ENCODE measurements at regions not wholly inside any gene's neighbourhood (a gene's known extent, or its start where the extent isn't known, plus 50 kb on each side); places are given as distances from the start of the nearest gene placed in this dataset.

DNA sequence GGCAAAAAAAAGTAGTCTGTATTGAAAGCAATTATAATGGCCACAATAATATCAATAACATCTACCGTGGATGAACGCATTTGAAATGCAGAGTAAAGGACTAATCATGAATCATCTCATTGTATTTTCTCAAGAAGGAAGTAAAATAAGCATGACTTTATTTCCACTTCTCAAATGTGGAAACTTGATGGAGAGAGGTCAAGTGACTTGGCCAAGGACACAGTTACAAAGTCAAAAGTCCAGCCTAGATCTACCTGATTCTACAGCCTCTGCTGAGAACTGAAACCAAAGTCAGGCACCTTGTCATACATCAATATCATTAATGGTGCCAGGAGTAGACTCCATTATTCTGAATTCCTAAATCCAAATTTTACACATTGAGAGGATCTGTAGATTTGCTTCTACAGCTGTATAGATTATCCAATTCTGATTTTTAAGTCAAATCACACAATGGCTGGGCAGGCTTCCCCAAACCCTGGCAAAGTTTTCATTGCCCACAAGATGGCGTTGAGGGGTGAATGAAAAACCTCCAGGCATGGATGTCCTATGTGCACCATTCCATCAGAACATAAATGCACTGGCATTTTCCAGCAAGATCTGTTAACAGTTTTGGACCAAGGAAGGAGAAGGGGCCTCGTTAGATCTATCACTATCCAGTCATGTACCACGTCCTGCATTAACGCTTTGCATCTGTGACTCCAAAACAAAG, 423.1 kb downstream of the MAFB start:
- FAIRE-seq (no peak), DNase-seq (ENCODE audit: insufficient read length, low spot score) (no peak)
- TF ChIP-seq TAF1 (IDR thresholded peaks at IDR 0.05; ENCODE audit: low read depth, low read length): no peak

- no peak for TF ChIP-seq TAF1 (IDR thresholded peaks at IDR 0.05; ENCODE audit: low read depth, low read length)
- TF ChIP-seq POU2F2 (IDR thresholded peaks at IDR 0.05; ENCODE audit: low read depth, low read length): no peak
- no peak for TF ChIP-seq POLR2A (IDR thresholded peaks at IDR 0.05; ENCODE audit: low read depth, low read length)
- TF ChIP-seq POLR2AphosphoS5 (IDR thresholded peaks at IDR 0.05; ENCODE audit: low read depth, low read length): no peak
- TF ChIP-seq PAX5 (IDR thresholded peaks at IDR 0.05; ENCODE audit: insufficient read depth, low read length, severe bottlenecking): no peak
- TF ChIP-seq SPI1 (IDR thresholded peaks at IDR 0.05; ENCODE audit: low read depth, low read length): no peak
- no peak for FAIRE-seq
- DNase-seq (ENCODE audit: insufficient read length, low spot score): no peak
Measured at GRCh38 chr20:40262219-40262618, 426.8 kb downstream of the MAFB start.

DNA sequence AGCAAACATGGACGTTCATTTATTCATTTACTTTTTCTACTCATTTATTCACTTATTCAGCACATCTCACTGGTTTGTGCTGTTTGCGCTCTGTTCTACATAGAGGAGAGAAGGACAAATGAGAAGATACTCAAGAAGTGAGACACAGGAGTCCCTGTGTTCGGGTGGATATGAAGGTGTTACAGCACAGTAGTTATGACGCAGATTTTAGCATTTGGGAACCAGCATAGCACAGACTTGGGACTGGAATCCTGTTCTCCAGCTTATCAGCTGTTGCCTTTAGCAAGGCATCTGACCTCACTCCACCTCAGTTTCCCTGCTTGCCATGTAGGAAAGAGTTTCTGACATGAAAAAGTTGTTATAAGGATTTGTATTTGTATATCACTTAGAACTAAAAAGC, 430.1 kb downstream of the MAFB start:
- TF ChIP-seq POU2F2 (IDR thresholded peaks at IDR 0.05; ENCODE audit: low read depth, low read length) (no peak), SPI1 (IDR thresholded peaks at IDR 0.05; ENCODE audit: low read depth, low read length) (no peak), TAF1 (IDR thresholded peaks at IDR 0.05; ENCODE audit: low read depth, low read length) (no peak), POLR2AphosphoS5 (IDR thresholded peaks at IDR 0.05; ENCODE audit: low read depth, low read length) (no peak), PAX5 (IDR thresholded peaks at IDR 0.05; ENCODE audit: insufficient read depth, low read length, severe bottlenecking) (no peak), POLR2A (IDR thresholded peaks at IDR 0.05; ENCODE audit: low read depth, low read length) (no peak)
- DNase-seq (ENCODE audit: insufficient read length, low spot score) (no peak), FAIRE-seq (no peak)

DNA sequence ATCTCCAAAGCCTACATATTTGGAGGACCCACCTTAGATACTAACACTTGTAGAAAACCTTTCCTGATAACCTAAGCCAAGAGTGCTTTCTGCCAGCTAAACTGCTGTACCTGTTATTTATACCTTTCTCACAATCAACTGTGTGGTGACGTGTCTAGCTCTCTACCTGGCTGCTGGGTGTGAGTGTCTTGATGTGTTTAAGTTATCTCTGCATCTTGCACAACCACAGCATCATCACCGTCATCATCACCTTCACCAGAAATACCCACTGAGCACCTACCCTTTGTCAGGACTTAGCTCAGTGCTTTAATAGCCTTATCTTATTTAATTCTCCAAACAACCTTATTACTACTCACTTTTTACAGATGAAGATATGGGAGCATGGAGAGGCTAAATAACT, 431.3 kb downstream of the MAFB start:
- no peak for TF ChIP-seq TAF1 (IDR thresholded peaks at IDR 0.05; ENCODE audit: low read depth, low read length)
- TF ChIP-seq POU2F2 (IDR thresholded peaks at IDR 0.05; ENCODE audit: low read depth, low read length): no peak
- no peak for TF ChIP-seq POLR2AphosphoS5 (IDR thresholded peaks at IDR 0.05; ENCODE audit: low read depth, low read length)
- no peak for TF ChIP-seq POLR2A (IDR thresholded peaks at IDR 0.05; ENCODE audit: low read depth, low read length)
- TF ChIP-seq SPI1 (IDR thresholded peaks at IDR 0.05; ENCODE audit: low read depth, low read length): no peak
- TF ChIP-seq PAX5 (IDR thresholded peaks at IDR 0.05; ENCODE audit: insufficient read depth, low read length, severe bottlenecking): no peak
- FAIRE-seq: no peak

GRCh38 chr20:40255365-40255764, 433.7 kb downstream of the MAFB start:
- no peak for FAIRE-seq
- no peak for DNase-seq (ENCODE audit: insufficient read length, low spot score)
- no peak for TF ChIP-seq POU2F2 (IDR thresholded peaks at IDR 0.05; ENCODE audit: low read depth, low read length)
- TF ChIP-seq SPI1 (IDR thresholded peaks at IDR 0.05; ENCODE audit: low read depth, low read length): no peak
- TF ChIP-seq TAF1 (IDR thresholded peaks at IDR 0.05; ENCODE audit: low read depth, low read length): no peak
- TF ChIP-seq PAX5 (IDR thresholded peaks at IDR 0.05; ENCODE audit: insufficient read depth, low read length, severe bottlenecking): no peak
- no peak for TF ChIP-seq POLR2AphosphoS5 (IDR thresholded peaks at IDR 0.05; ENCODE audit: low read depth, low read length)
- TF ChIP-seq POLR2A (IDR thresholded peaks at IDR 0.05; ENCODE audit: low read depth, low read length): no peak

More for the DNA sequence above, 431.3 kb downstream of the MAFB start:
- no peak for DNase-seq (ENCODE audit: insufficient read length, low spot score)

- TF ChIP-seq PAX5 (IDR thresholded peaks at IDR 0.05; ENCODE audit: insufficient read depth, low read length, severe bottlenecking) (no peak), TAF1 (IDR thresholded peaks at IDR 0.05; ENCODE audit: low read depth, low read length) (no peak), POU2F2 (IDR thresholded peaks at IDR 0.05; ENCODE audit: low read depth, low read length) (no peak), POLR2AphosphoS5 (IDR thresholded peaks at IDR 0.05; ENCODE audit: low read depth, low read length) (no peak), SPI1 (IDR thresholded peaks at IDR 0.05; ENCODE audit: low read depth, low read length) (no peak), POLR2A (IDR thresholded peaks at IDR 0.05; ENCODE audit: low read depth, low read length) (no peak)
- no peak for FAIRE-seq
- no peak for DNase-seq (ENCODE audit: insufficient read length, low spot score)
Measured at GRCh38 chr20:40254023-40254772, 434.8 kb downstream of the MAFB start.

DNA sequence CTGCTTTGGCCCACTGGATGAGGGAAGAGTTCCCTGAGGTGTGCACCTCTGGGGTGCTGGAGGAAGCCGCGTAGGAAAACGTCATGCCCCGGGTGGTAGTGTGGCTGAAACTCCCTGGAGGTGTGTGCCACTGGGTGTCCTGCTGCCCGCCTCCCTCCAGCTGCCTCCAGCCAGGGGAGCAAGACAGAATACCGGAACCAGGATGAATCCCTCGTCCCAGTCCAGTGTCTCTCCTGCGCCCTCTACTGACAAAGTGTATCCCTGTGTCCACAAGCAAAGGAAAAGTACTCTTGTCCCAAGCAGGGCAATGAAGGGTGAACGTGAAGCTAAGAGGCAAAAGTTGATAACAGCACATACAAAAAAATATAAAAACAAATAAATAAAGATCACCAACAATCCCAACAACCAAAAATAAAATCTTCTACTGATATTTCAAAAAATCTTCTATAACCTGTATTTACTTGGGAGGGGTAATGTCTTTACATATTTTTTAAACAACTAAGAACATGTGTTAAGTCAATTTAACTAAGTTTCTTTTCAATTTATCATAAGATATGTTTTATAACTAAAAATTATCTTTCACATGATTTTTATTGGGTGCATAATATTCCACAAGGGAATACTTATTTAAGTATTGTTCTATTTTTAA, 437.6 kb downstream of the MAFB start:
- FAIRE-seq: no peak
- no peak for DNase-seq (ENCODE audit: insufficient read length, low spot score)
- no peak for TF ChIP-seq POLR2AphosphoS5 (IDR thresholded peaks at IDR 0.05; ENCODE audit: low read depth, low read length)
- TF ChIP-seq POLR2A (IDR thresholded peaks at IDR 0.05; ENCODE audit: low read depth, low read length): no peak
- no peak for TF ChIP-seq POU2F2 (IDR thresholded peaks at IDR 0.05; ENCODE audit: low read depth, low read length)
- TF ChIP-seq TAF1 (IDR thresholded peaks at IDR 0.05; ENCODE audit: low read depth, low read length): no peak
- TF ChIP-seq PAX5 (IDR thresholded peaks at IDR 0.05; ENCODE audit: insufficient read depth, low read length, severe bottlenecking): no peak
- TF ChIP-seq SPI1 (IDR thresholded peaks at IDR 0.05; ENCODE audit: low read depth, low read length): no peak

DNA sequence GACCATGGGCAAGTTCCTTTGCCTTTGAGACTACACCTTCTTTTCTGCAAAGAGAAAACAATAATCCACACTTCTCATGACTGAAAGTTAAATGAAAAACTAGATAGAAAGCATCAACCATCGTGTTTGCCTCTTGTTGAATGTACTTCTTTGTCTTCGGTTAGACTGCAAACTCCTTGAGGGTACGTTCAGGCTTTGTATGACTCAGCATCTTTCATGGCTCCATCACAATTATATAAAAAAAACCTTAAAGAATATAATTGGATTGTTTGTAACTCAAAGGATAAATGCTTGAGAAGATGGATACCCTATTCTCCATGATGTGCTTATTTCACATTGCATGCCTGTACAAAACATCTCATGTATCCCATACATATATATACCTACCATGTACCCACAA, 439.2 kb downstream of the MAFB start:
- DNase-seq (ENCODE audit: insufficient read length, low spot score) (no peak), FAIRE-seq (no peak)
- TF ChIP-seq POU2F2 (IDR thresholded peaks at IDR 0.05; ENCODE audit: low read depth, low read length): no peak
- TF ChIP-seq POLR2A (IDR thresholded peaks at IDR 0.05; ENCODE audit: low read depth, low read length): no peak
- TF ChIP-seq POLR2AphosphoS5 (IDR thresholded peaks at IDR 0.05; ENCODE audit: low read depth, low read length): no peak
- TF ChIP-seq SPI1 (IDR thresholded peaks at IDR 0.05; ENCODE audit: low read depth, low read length): no peak
- TF ChIP-seq TAF1 (IDR thresholded peaks at IDR 0.05; ENCODE audit: low read depth, low read length): no peak
- TF ChIP-seq PAX5 (IDR thresholded peaks at IDR 0.05; ENCODE audit: insufficient read depth, low read length, severe bottlenecking): no peak

DNA sequence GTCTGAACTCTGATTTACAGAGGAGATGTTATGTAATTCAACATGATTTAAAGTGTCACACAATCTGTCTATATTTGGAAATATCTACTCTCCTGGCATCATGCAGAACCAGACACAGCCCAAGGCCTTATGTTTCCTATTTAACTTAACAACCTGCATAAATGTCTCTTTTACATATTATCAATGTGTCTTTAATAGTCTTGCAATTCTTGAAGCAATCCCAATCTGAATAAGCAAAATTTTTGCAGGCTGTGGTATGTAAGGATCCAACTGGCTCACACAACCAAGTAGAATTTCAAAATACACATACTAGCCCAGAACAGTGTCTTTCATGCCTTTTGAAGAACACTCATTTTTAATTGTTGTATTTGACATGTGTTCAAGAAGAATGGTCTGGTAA, 443.2 kb downstream of the MAFB start:
- no peak for DNase-seq (ENCODE audit: insufficient read length, low spot score)
- no peak for FAIRE-seq
- no peak for TF ChIP-seq POLR2AphosphoS5 (IDR thresholded peaks at IDR 0.05; ENCODE audit: low read depth, low read length)
- TF ChIP-seq TAF1 (IDR thresholded peaks at IDR 0.05; ENCODE audit: low read depth, low read length): no peak
- TF ChIP-seq POU2F2 (IDR thresholded peaks at IDR 0.05; ENCODE audit: low read depth, low read length): no peak
- no peak for TF ChIP-seq PAX5 (IDR thresholded peaks at IDR 0.05; ENCODE audit: insufficient read depth, low read length, severe bottlenecking)
- TF ChIP-seq SPI1 (IDR thresholded peaks at IDR 0.05; ENCODE audit: low read depth, low read length): no peak
- TF ChIP-seq POLR2A (IDR thresholded peaks at IDR 0.05; ENCODE audit: low read depth, low read length): no peak

All from GM12891 (cell line).